Naive thymus-derived CD4-positive, alpha-beta T cell (primary cell): ENCODE measurements at regions not wholly inside any gene's neighbourhood (a gene's known extent, or its start where the extent isn't known, plus 50 kb on each side); places are given as distances from the start of the nearest gene placed in this dataset.

Experiments
- ATAC-seq: fragments of 150-1000 bp; cut with Tn5 transposase; 2 replicates; pipeline ENCODE4 v1.10.0; 2021; ENCODE audit warnings: mild to moderate bottlenecking, moderate library complexity
- CTCF ChIA-PET: fragments of 350-600 bp; sonication (Branson Sonifier 250); formaldehyde crosslinking; loops from one replicate; lab custom pipeline; 2021; ENCODE audit warnings: antibody characterized with exemption; lab: Charles Lee
- POLR2A ChIA-PET: fragments of 350-600 bp; sonication (Branson Sonifier 250); formaldehyde crosslinking; loops from one replicate; lab custom pipeline; 2021; ENCODE audit warnings: antibody characterized with exemption, inconsistent platforms; lab: Charles Lee
- DNase-seq, 9 donors: peaks; one replicate each; pipeline versions ENCODE4 v3.0.0 to v3.0.0-alpha.2; 2020 to 2022; ENCODE audit warnings: mixed read lengths in 1 of 9
- H3K27ac ChIP-seq: one replicate; pipeline ENCODE4 v1.7.0; 2013; ENCODE audit warnings: mild to moderate bottlenecking, low read depth, low read length, moderate library complexity
- H3K27me3 ChIP-seq, 2 donors: one replicate each; pipeline ENCODE4 v1.7.0; 2013; ENCODE audit warnings: low read length in 2 of 2, mild to moderate bottlenecking in 2 of 2, moderate library complexity in 2 of 2; ENCODE audit not compliant: control insufficient read depth in 2 of 2, insufficient read depth in 2 of 2
- H3K36me3 ChIP-seq, 3 experiments: 1 replicate in 2 of 3; 2 replicates in 1 of 3; pipeline ENCODE4 v1.7.0; 2013; ENCODE audit warnings: low read length in 3 of 3, mild to moderate bottlenecking in 3 of 3, moderate library complexity in 1 of 3; ENCODE audit not compliant: insufficient read depth in 3 of 3, control insufficient read depth in 2 of 3
- H3K4me1 ChIP-seq, 2 donors: one replicate each; pipeline ENCODE4 v1.7.0; 2013; ENCODE audit warnings: low read length in 2 of 2, mild to moderate bottlenecking in 2 of 2, moderate library complexity in 1 of 2; ENCODE audit not compliant: control insufficient read depth in 2 of 2, insufficient read depth in 2 of 2
- H3K4me3 ChIP-seq: 2 replicates; pipeline ENCODE4 v1.7.0; 2013; ENCODE audit warnings: mild to moderate bottlenecking, low read length
- H3K9me3 ChIP-seq, 3 experiments: 1 replicate in 2 of 3; 2 replicates in 1 of 3; pipeline ENCODE4 v1.7.0; 2013; ENCODE audit warnings: low read length in 3 of 3; ENCODE audit not compliant: control insufficient read depth in 2 of 3
- H3K27ac Mint-ChIP-seq, 9 donors: one replicate each; pipeline ENCODE4 v1.8.0; 2020 to 2022; ENCODE audit warnings: mixed read lengths in 9 of 9, mild to moderate bottlenecking in 8 of 9, moderate library complexity in 5 of 9, inconsistent platforms in 2 of 9
- H3K27me3 Mint-ChIP-seq, 5 donors: one replicate each; pipeline ENCODE4 v1.8.0; 2021 to 2022; ENCODE audit warnings: mixed read lengths in 5 of 5, mild to moderate bottlenecking in 1 of 5
- H3K36me3 Mint-ChIP-seq, 5 donors: one replicate each; pipeline ENCODE4 v1.8.0; 2020 to 2022; ENCODE audit warnings: mixed read lengths in 5 of 5, mild to moderate bottlenecking in 3 of 5, inconsistent platforms in 1 of 5
- H3K4me1 Mint-ChIP-seq, 7 donors: one replicate each; pipeline ENCODE4 v1.8.0; 2020 to 2022; ENCODE audit warnings: mixed read lengths in 7 of 7, mild to moderate bottlenecking in 3 of 7, inconsistent platforms in 1 of 7
- H3K4me3 Mint-ChIP-seq, 10 donors: one replicate each; pipeline ENCODE4 v1.8.0; 2020 to 2022; ENCODE audit warnings: mild to moderate bottlenecking in 10 of 10, mixed read lengths in 10 of 10, moderate library complexity in 6 of 10, inconsistent platforms in 2 of 10
- H3K9me3 Mint-ChIP-seq, 11 donors: one replicate each; pipeline ENCODE4 v1.8.0; 2020 to 2022; ENCODE audit warnings: mixed read lengths in 11 of 11, mild to moderate bottlenecking in 4 of 11, inconsistent platforms in 1 of 11, moderate library complexity in 1 of 11
- intact Hi-C, 2 donors: fragments of 100-400 bp; cut with micrococcal nuclease; formaldehyde crosslinking; loops; one replicate each; pipeline ENCODE4 v1.15.1; 2023

DNA sequence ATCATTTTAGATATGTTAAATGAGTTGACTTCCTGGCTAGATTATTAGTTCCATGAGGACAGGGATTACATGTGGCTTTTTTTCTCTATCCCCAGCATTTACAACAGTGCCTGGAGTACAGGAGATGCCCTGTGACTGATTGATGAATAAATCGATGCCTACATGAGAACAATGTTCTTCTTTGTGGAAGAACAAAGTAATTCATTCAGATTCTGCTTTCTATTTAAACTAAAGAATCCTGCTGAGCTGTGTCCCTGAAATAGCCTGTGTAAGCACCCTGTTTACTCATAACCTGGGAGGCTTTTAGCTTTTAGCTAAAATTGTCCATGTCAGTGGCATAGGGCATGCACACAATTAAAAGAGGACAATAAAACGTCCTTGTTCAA is 125.1 kb upstream of the BTBD3 start:
- POLR2A ChIA-PET: no interaction called here
- Mint-ChIP-seq H3K4me3 (no peak overlapping the region), H3K9me3 (peaks cover 0 to 15% (median 0%) of the 10 kb centered on the region in 11 donors), H3K27me3 (peaks cover 0 to 13% (median 0%) of the 10 kb centered on the region in 5 donors), H3K4me1 (no peaks in the 10 kb centered on the region), H3K36me3 (peaks cover 0 to 3% (median 0%) of the 10 kb centered on the region in 5 donors), H3K27ac (no peak overlapping the region)
- ATAC-seq (no peak), DNase-seq (no peak)
- CTCF ChIA-PET: no interaction called here
- H3K36me3 ChIP-seq: no peaks in the 10 kb centered on the region
- H3K27ac ChIP-seq: no peak overlapping the region
- H3K4me1 ChIP-seq: no peaks in the 10 kb centered on the region
- no peaks in the 10 kb centered on the region for H3K9me3 ChIP-seq
- H3K27me3 ChIP-seq: no peaks in the 10 kb centered on the region
- no peak overlapping the region for H3K4me3 ChIP-seq
- intact Hi-C loops: loop anchor here in 1 of 2 donors (10.0 kb wide), 1 partner anchor 58 kb away; no protein-coding TSS in a partner anchor

DNA sequence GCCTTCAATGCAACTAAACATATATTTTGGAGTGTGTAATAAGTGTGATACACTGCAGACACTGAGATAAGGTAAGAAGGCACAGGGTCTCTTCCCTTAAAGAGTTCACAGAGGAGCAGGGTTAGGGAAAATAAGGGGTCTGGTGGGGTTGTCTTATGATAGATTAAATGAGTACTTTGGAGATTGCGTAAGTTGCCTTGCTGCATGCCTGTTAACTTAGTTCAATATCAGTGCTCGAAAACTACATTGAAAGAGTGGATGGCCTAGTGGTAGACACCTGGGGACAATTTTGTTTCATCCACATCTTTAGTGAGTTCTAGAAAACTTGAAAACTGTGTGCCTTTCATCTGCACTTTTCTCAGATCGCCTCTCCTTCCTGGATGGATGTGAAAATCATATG is 123.2 kb upstream of the BTBD3 start:
- ATAC-seq (no peak), DNase-seq (no peak)
- Histone ChIP-seq H3K27ac (no peak overlapping the region), H3K27me3 (no peaks in the 10 kb centered on the region), H3K9me3 (no peaks in the 10 kb centered on the region), H3K4me3 (no peak overlapping the region), H3K4me1 (no peaks in the 10 kb centered on the region), H3K36me3 (no peaks in the 10 kb centered on the region)
- H3K4me3 Mint-ChIP-seq: no peak overlapping the region
- ChIA-PET POLR2A (no interaction called here), CTCF (no interaction called here)
- no peaks in the 10 kb centered on the region for H3K4me1 Mint-ChIP-seq
- intact Hi-C loops: loop anchor here in 1 of 2 donors (10.0 kb wide), 1 partner anchor 60 kb away; no protein-coding TSS in a partner anchor
- H3K27ac Mint-ChIP-seq: no peak overlapping the region
- peaks cover 0 to 15% (median 0%) of the 10 kb centered on the region in 11 donors for H3K9me3 Mint-ChIP-seq
- peaks cover 0 to 9% (median 0%) of the 10 kb centered on the region in 5 donors for H3K27me3 Mint-ChIP-seq
- peaks cover 0 to 3% (median 0%) of the 10 kb centered on the region in 5 donors for H3K36me3 Mint-ChIP-seq

DNA sequence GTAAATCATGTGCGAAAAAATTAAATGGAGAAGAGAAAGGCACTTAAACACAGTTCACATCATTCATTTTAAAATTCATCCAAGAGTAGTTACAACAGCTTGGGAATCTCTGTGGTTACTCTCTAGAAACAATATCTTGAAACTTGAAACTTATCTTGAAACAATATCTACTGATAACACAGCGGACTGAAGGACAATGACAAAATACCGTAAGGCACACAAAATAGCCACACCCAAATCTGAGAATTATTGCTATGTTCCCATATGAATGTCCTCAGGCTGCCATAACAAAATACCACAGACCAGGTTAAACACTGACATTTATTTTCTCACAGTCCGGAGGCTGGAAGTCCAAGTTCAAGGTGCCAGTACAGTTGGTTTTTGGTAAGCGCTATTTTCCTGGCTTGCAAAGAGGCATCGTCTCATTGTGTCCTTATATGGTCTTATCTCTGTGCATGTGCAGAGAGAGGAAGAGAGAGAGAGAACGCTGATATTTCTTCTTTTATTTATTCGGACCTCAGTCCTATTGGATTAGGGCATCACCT is 122.5 kb upstream of the BTBD3 start:
- H3K27ac ChIP-seq: no peak overlapping the region
- Mint-ChIP-seq H3K4me3 (no peak overlapping the region), H3K36me3 (peaks cover 0 to 3% (median 0%) of the 10 kb centered on the region in 5 donors), H3K4me1 (no peaks in the 10 kb centered on the region), H3K9me3 (peaks cover 0 to 15% (median 0%) of the 10 kb centered on the region in 11 donors), H3K27ac (no peak overlapping the region), H3K27me3 (peaks cover 0 to 6% (median 0%) of the 10 kb centered on the region in 5 donors)
- CTCF ChIA-PET: no interaction called here
- H3K9me3 ChIP-seq: no peaks in the 10 kb centered on the region
- ATAC-seq (no peak), DNase-seq (no peak)
- intact Hi-C loops: loop anchor here in 1 of 2 donors (10.0 kb wide), 1 partner anchor 60 kb away; no protein-coding TSS in a partner anchor
- H3K4me3 ChIP-seq: no peak overlapping the region
- POLR2A ChIA-PET: no interaction called here
- H3K36me3 ChIP-seq: no peaks in the 10 kb centered on the region
- no peaks in the 10 kb centered on the region for H3K4me1 ChIP-seq
- no peaks in the 10 kb centered on the region for H3K27me3 ChIP-seq

DNA sequence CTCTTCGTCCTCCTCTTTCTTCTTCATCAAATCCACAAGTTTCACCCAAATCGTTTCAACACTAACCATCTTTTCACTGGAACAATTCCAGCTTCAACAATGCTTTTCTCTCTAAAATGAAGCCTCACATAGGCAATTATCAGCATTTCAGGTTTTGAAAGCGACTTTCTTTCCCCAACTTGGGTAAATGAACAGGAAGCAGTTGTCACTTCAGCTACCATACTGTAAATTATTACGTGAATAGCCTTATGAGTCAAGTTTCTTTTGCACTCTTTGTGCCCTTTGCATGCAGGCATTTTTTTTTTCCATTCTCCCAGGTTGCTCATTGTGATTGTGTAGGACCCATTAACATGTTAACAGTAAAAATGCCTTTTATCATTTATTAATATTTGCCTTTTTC is 121.7 kb upstream of the BTBD3 start:
- POLR2A ChIA-PET: no interaction called here
- H3K4me3 Mint-ChIP-seq: no peak overlapping the region
- Histone ChIP-seq H3K27ac (no peak overlapping the region), H3K4me1 (no peaks in the 10 kb centered on the region), H3K4me3 (no peak overlapping the region), H3K9me3 (no peaks in the 10 kb centered on the region), H3K27me3 (no peaks in the 10 kb centered on the region), H3K36me3 (no peaks in the 10 kb centered on the region)
- H3K36me3 Mint-ChIP-seq: peaks cover 0 to 3% (median 0%) of the 10 kb centered on the region in 5 donors
- ATAC-seq: no peak
- peaks cover 0 to 15% (median 0%) of the 10 kb centered on the region in 11 donors for H3K9me3 Mint-ChIP-seq
- no peak for DNase-seq
- CTCF ChIA-PET: no interaction called here
- peaks cover 0 to 4% (median 0%) of the 10 kb centered on the region in 5 donors for H3K27me3 Mint-ChIP-seq
- no peak overlapping the region for H3K27ac Mint-ChIP-seq
- no peaks in the 10 kb centered on the region for H3K4me1 Mint-ChIP-seq
- intact Hi-C loops: loop anchor here in 1 of 2 donors (10.0 kb wide), 1 partner anchor 61 kb away; no protein-coding TSS in a partner anchor

DNA sequence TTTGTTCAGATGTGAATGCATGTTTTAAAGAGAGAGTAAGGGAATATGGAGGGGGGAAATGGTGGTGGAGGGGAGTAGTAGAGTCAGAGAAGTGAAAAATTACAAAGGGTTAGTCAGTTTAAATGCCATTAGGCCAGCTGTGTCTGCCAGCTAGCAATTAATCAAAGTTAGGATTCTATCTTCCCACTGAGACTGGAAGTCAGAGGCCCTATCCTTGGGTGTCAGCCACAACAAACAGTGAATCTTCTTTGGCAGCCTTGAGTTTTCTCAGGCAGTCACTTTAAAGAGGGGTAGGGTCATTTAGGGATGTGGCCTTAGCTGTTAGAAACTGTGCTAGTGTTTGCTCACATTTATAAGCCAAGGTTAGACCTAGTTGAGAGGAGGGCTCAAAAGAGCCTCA is 120.5 kb upstream of the BTBD3 start:
- DNase-seq: no peak
- H3K36me3 ChIP-seq: no peaks in the 10 kb centered on the region
- Mint-ChIP-seq H3K9me3 (peaks cover 0 to 15% (median 0%) of the 10 kb centered on the region in 11 donors), H3K27ac (no peak overlapping the region), H3K4me3 (no peak overlapping the region), H3K27me3 (peaks cover 0 to 4% (median 0%) of the 10 kb centered on the region in 5 donors), H3K36me3 (peaks cover 0 to 3% (median 0%) of the 10 kb centered on the region in 5 donors), H3K4me1 (no peaks in the 10 kb centered on the region)
- H3K27me3 ChIP-seq: no peaks in the 10 kb centered on the region
- CTCF ChIA-PET: no interaction called here
- H3K9me3 ChIP-seq: no peaks in the 10 kb centered on the region
- ATAC-seq: no peak
- H3K27ac ChIP-seq: no peak overlapping the region
- no peak overlapping the region for H3K4me3 ChIP-seq
- H3K4me1 ChIP-seq: no peaks in the 10 kb centered on the region
- intact Hi-C loops: loop anchor here in 1 of 2 donors (10.0 kb wide), 1 partner anchor 62 kb away; no protein-coding TSS in a partner anchor
- POLR2A ChIA-PET: no interaction called here

DNA sequence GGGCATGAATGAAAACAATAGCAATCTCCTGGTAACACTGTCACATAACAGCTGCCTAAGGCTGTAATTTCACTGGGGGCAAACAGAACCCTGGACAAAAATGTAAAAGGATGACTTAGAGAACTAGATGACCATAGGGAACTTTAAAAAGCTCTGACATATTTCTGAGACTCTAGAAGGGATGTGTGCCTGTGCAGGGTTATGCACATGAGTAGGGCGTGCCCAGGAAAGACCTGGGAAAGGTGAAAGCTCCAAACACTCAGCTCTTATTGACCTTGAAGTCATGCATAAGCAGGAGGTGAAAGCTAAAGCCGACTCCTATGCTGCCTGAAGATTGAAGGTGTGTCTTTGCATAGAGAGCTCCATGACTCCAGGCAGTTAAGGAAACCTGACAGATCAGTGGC is 118.4 kb upstream of the BTBD3 start:
- Mint-ChIP-seq H3K4me1 (no peaks in the 10 kb centered on the region), H3K4me3 (no peak overlapping the region), H3K9me3 (peaks cover 0 to 12% (median 0%) of the 10 kb centered on the region in 11 donors), H3K27me3 (peaks cover 0 to 4% (median 0%) of the 10 kb centered on the region in 5 donors), H3K36me3 (peaks cover 0 to 3% (median 0%) of the 10 kb centered on the region in 5 donors), H3K27ac (peak overlapping the region in 1 of 9 donors; percentile 25)
- H3K9me3 ChIP-seq: no peaks in the 10 kb centered on the region
- ChIA-PET POLR2A (no interaction called here), CTCF (no interaction called here)
- no peaks in the 10 kb centered on the region for H3K36me3 ChIP-seq
- no peak overlapping the region for H3K4me3 ChIP-seq
- ATAC-seq (no peak), DNase-seq (no peak)
- no peaks in the 10 kb centered on the region for H3K4me1 ChIP-seq
- no peak overlapping the region for H3K27ac ChIP-seq
- no peaks in the 10 kb centered on the region for H3K27me3 ChIP-seq
- intact Hi-C loops: loop anchor here in 1 of 2 donors (10.0 kb wide), 1 partner anchor 64 kb away; no protein-coding TSS in a partner anchor
